ENCODE measurements at regions not wholly inside any gene's neighbourhood (a gene's known extent, or its start where the extent isn't known, plus 50 kb on each side); places are given as distances from the start of the nearest gene placed in this dataset.
"Not testable (repeated sequence)": the region's sequence is repeated elsewhere in the genome, so short reads cannot be mapped to it uniquely, and the experiment has no call there.

- Mint-ChIP-seq H3K27me3 (ENCODE audit: unreplicated experiment) (no peaks in the 10 kb centered on the region), H3K27ac (ENCODE audit: unreplicated experiment) (no peak overlapping the region)
Observed at GRCh38 chr7:114173170-114173890, 241.3 kb upstream of the FOXP2 start.

GRCh38 chr7:114169389-114169788, 245.2 kb upstream of the FOXP2 start:
- peaks cover 19% of the 10 kb centered on the region for H3K36me3 Mint-ChIP-seq (ENCODE audit: unreplicated experiment)
- H3K4me1 Mint-ChIP-seq (ENCODE audit: unreplicated experiment); H3K9me3 Mint-ChIP-seq (ENCODE audit: unreplicated experiment); H3K27me3 Mint-ChIP-seq (ENCODE audit: unreplicated experiment); DNase-seq (ENCODE audit: extremely low spot score, unreplicated experiment); H3K27ac Mint-ChIP-seq (ENCODE audit: unreplicated experiment); H3K4me3 Mint-ChIP-seq (ENCODE audit: unreplicated experiment): not testable (repeated sequence)

More at GRCh38 chr7:114173170-114173890, 241.3 kb upstream of the FOXP2 start:
- peaks cover 13% of the 10 kb centered on the region for H3K4me1 Mint-ChIP-seq (ENCODE audit: unreplicated experiment)
- peaks cover 15% of the 10 kb centered on the region for H3K36me3 Mint-ChIP-seq (ENCODE audit: unreplicated experiment)
- H3K4me3 Mint-ChIP-seq (ENCODE audit: unreplicated experiment): no peak overlapping the region
- no peaks in the 10 kb centered on the region for H3K9me3 Mint-ChIP-seq (ENCODE audit: unreplicated experiment)
- TF ChIP-seq, protein P1, sequence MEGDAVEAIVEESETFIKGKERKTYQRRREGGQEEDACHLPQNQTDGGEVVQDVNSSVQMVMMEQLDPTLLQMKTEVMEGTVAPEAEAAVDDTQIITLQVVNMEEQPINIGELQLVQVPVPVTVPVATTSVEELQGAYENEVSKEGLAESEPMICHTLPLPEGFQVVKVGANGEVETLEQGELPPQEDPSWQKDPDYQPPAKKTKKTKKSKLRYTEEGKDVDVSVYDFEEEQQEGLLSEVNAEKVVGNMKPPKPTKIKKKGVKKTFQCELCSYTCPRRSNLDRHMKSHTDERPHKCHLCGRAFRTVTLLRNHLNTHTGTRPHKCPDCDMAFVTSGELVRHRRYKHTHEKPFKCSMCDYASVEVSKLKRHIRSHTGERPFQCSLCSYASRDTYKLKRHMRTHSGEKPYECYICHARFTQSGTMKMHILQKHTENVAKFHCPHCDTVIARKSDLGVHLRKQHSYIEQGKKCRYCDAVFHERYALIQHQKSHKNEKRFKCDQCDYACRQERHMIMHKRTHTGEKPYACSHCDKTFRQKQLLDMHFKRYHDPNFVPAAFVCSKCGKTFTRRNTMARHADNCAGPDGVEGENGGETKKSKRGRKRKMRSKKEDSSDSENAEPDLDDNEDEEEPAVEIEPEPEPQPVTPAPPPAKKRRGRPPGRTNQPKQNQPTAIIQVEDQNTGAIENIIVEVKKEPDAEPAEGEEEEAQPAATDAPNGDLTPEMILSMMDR (IDR thresholded peaks at IDR 0.05): no peak
- DNase-seq (ENCODE audit: extremely low spot score, unreplicated experiment): no peak

GRCh38 chr7:114160925-114161324, 242.1 kb upstream of the PPP1R3A start:
- TF ChIP-seq, protein P1 (IDR thresholded peaks at IDR 0.05): no peak
- peaks cover 8% of the 10 kb centered on the region for H3K36me3 Mint-ChIP-seq (ENCODE audit: unreplicated experiment)
- DNase-seq (ENCODE audit: extremely low spot score, unreplicated experiment): no peak
- no peak overlapping the region for H3K4me3 Mint-ChIP-seq (ENCODE audit: unreplicated experiment)
- peaks cover 5% of the 10 kb centered on the region for H3K9me3 Mint-ChIP-seq (ENCODE audit: unreplicated experiment)
- no peaks in the 10 kb centered on the region for H3K27me3 Mint-ChIP-seq (ENCODE audit: unreplicated experiment)
- no peak overlapping the region for H3K27ac Mint-ChIP-seq (ENCODE audit: unreplicated experiment)
- H3K4me1 Mint-ChIP-seq (ENCODE audit: unreplicated experiment): no peaks in the 10 kb centered on the region

DNA sequence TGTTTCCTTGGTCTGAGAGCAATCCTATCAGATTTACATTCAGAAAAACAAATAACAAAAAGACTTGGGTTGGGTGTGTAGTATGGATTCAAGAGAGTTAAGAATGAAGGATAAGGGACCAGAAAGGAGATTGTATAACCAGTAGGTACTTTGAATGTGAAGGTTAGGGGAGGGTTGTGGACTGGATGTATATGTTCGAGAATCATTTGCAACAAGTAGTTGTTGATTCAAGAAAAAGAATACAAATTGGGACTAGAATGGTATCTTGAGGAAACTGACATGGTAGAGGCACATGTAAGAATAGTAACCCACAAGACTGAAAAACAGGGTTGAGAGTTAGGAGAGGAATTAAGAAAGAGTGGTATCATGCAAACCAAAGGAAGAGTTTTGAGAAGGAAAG, 240.0 kb upstream of the PPP1R3A start:
- H3K27ac Mint-ChIP-seq (ENCODE audit: unreplicated experiment): no peak overlapping the region
- no peaks in the 10 kb centered on the region for H3K27me3 Mint-ChIP-seq (ENCODE audit: unreplicated experiment)
- DNase-seq (ENCODE audit: extremely low spot score, unreplicated experiment): no peak
- peaks cover 2% of the 10 kb centered on the region for H3K4me1 Mint-ChIP-seq (ENCODE audit: unreplicated experiment)
- no peak overlapping the region for H3K4me3 Mint-ChIP-seq (ENCODE audit: unreplicated experiment)
- H3K9me3 Mint-ChIP-seq (ENCODE audit: unreplicated experiment): peaks cover 5% of the 10 kb centered on the region
- H3K36me3 Mint-ChIP-seq (ENCODE audit: unreplicated experiment): peaks cover 6% of the 10 kb centered on the region
- TF ChIP-seq, protein P1 (IDR thresholded peaks at IDR 0.05): no peak

- Mint-ChIP-seq H3K4me3 (ENCODE audit: unreplicated experiment) (no peak overlapping the region), H3K4me1 (ENCODE audit: unreplicated experiment) (peaks cover 2% of the 10 kb centered on the region), H3K36me3 (ENCODE audit: unreplicated experiment) (peaks cover 3% of the 10 kb centered on the region), H3K27me3 (ENCODE audit: unreplicated experiment) (no peaks in the 10 kb centered on the region), H3K9me3 (ENCODE audit: unreplicated experiment) (peaks cover 5% of the 10 kb centered on the region), H3K27ac (ENCODE audit: unreplicated experiment) (no peak overlapping the region)
- TF ChIP-seq, protein P1 (IDR thresholded peaks at IDR 0.05): no peak
- DNase-seq (ENCODE audit: extremely low spot score, unreplicated experiment): no peak
Observed at GRCh38 chr7:114158275-114158674, 239.5 kb upstream of the PPP1R3A start.

All from osteocyte (in vitro differentiated cells).